ENCODE measurements at regions not wholly inside any gene's neighbourhood (a gene's known extent, or its start where the extent isn't known, plus 50 kb on each side); places are given as distances from the start of the nearest gene placed in this dataset.

- Mint-ChIP-seq H3K27ac (ENCODE audit: low read depth, unreplicated experiment) (no peak overlapping the region), H3K4me3 (ENCODE audit: unreplicated experiment) (no peak overlapping the region), H3K36me3 (ENCODE audit: insufficient read depth, unreplicated experiment) (no peaks in the 10 kb centered on the region), H3K4me1 (ENCODE audit: insufficient read depth, unreplicated experiment) (peaks cover 6% of the 10 kb centered on the region), H3K27me3 (ENCODE audit: insufficient read depth, unreplicated experiment) (no peaks in the 10 kb centered on the region), H3K9me3 (ENCODE audit: unreplicated experiment) (no peaks in the 10 kb centered on the region)
- ChIA-PET POLR2A (interaction anchor here (1.4 kb wide), 1 partner anchor 22 kb away, joined by 3 read pairs; no protein-coding TSS in a partner anchor), CTCF (interaction anchor here (0.6 kb wide), 3 partner anchors 15 to 167 kb away, joined by 3 read pairs; no protein-coding TSS in a partner anchor)
- no TSS peak for BruUV-seq (replicated peaks)
- intact Hi-C loops (cut with micrococcal nuclease): no loop called here
- DNase-seq (ENCODE audit: unreplicated experiment): no peak
- no peak for TF ChIP-seq CTCF (IDR thresholded peaks at IDR 0.05; ENCODE audit: unreplicated experiment)
Observed at GRCh38 chr9:88053856-88054501, 79.6 kb upstream of the CDK20 start.

GRCh38 chr9:88052321-88052965, 78.1 kb upstream of the CDK20 start:
- H3K36me3 Mint-ChIP-seq (ENCODE audit: insufficient read depth, unreplicated experiment): no peaks in the 10 kb centered on the region
- ChIA-PET POLR2A (no interaction called here), CTCF (interaction anchor here (0.5 kb wide), 1 partner anchor 54 kb away, joined by 4 read pairs; no protein-coding TSS in a partner anchor)
- no peak for TF ChIP-seq CTCF (IDR thresholded peaks at IDR 0.05; ENCODE audit: unreplicated experiment)
- no TSS peak for BruUV-seq (replicated peaks)
- peaks cover 6% of the 10 kb centered on the region for H3K4me1 Mint-ChIP-seq (ENCODE audit: insufficient read depth, unreplicated experiment)
- intact Hi-C loops (cut with micrococcal nuclease): no loop called here
- H3K27ac Mint-ChIP-seq (ENCODE audit: low read depth, unreplicated experiment): no peak overlapping the region
- H3K4me3 Mint-ChIP-seq (ENCODE audit: unreplicated experiment): no peak overlapping the region
- H3K9me3 Mint-ChIP-seq (ENCODE audit: unreplicated experiment): no peaks in the 10 kb centered on the region
- no peak for DNase-seq (ENCODE audit: unreplicated experiment)
- no peaks in the 10 kb centered on the region for H3K27me3 Mint-ChIP-seq (ENCODE audit: insufficient read depth, unreplicated experiment)

DNA sequence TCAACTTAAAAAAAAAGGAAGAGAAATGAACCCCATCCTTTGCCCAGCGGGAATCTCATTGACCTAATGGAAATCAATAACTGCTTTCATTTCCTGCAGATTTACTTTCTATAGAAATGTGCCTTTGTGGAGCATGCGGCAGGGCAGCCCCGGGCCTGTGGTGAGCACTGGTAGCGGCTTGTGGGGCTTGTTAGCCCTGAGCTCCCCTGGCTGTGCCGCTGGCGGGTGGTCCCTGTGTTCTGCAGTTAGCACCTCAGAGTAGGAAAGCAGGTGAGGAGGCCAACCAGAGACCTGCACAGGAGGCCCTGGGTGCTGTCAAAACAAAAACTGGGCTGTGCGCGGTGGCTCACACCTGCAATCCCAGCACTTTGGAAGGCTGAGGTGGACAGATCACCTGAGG, 76.8 kb upstream of the CDK20 start:
- Mint-ChIP-seq H3K36me3 (ENCODE audit: insufficient read depth, unreplicated experiment) (no peaks in the 10 kb centered on the region), H3K27me3 (ENCODE audit: insufficient read depth, unreplicated experiment) (no peaks in the 10 kb centered on the region), H3K4me1 (ENCODE audit: insufficient read depth, unreplicated experiment) (no peaks in the 10 kb centered on the region), H3K27ac (ENCODE audit: low read depth, unreplicated experiment) (no peak overlapping the region), H3K4me3 (ENCODE audit: unreplicated experiment) (no peak overlapping the region), H3K9me3 (ENCODE audit: unreplicated experiment) (no peaks in the 10 kb centered on the region)
- DNase-seq (ENCODE audit: unreplicated experiment): no peak
- TF ChIP-seq CTCF (IDR thresholded peaks at IDR 0.05; ENCODE audit: unreplicated experiment): no peak
- ChIA-PET CTCF (interaction anchor here (0.9 to 1.0 kb wide), 2 partner anchors 9 to 100 kb away, joined by 3 read pairs; no protein-coding TSS in a partner anchor), POLR2A (no interaction called here)
- no TSS peak for BruUV-seq (replicated peaks)
- intact Hi-C loops (cut with micrococcal nuclease): no loop called here

DNA sequence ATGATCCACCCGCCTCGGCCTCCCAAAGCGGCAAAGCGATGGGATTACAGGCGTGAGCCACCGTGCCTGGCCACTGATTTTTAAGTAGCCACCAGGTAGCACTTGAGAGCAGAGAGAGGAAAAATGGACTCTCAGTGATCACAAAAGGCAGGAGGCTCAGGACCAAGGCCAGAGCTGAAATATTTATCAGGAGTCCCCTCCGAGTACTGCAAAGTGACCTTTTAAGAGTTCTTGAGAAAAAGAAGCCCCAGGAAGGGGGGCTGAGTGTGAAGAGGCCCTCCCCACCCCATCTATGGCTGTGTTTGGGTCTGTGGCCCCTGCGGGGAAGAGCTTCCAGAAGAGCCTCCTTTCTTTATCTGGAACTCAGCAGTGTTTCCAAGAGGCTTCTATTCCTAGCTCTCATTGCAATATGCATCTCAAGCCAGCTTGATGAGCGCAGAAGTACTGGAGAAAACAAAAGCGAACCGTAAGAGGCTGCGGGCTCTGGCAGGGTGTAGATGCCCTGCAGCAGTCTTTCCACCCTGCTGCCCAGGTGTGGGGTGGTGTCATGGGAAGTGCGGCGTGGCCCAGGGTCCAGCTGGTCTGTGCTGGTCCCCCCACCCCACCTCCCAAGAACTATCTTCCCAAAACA, 75.5 kb upstream of the CDK20 start:
- no peak for TF ChIP-seq CTCF (IDR thresholded peaks at IDR 0.05; ENCODE audit: unreplicated experiment)
- CTCF ChIA-PET: no interaction called here
- Mint-ChIP-seq H3K4me1 (ENCODE audit: insufficient read depth, unreplicated experiment) (no peaks in the 10 kb centered on the region), H3K27me3 (ENCODE audit: insufficient read depth, unreplicated experiment) (no peaks in the 10 kb centered on the region), H3K9me3 (ENCODE audit: unreplicated experiment) (peaks cover under 1% of the 10 kb centered on the region), H3K4me3 (ENCODE audit: unreplicated experiment) (no peak overlapping the region), H3K27ac (ENCODE audit: low read depth, unreplicated experiment) (no peak overlapping the region), H3K36me3 (ENCODE audit: insufficient read depth, unreplicated experiment) (no peaks in the 10 kb centered on the region)
- DNase-seq (ENCODE audit: unreplicated experiment): no peak
- BruUV-seq (replicated peaks): no TSS peak
- POLR2A ChIA-PET: interaction anchor here (0.5 to 1.1 kb wide), 2 partner anchors 27 to 164 kb away, joined by 3 to 4 read pairs; no protein-coding TSS in a partner anchor
- intact Hi-C loops (cut with micrococcal nuclease): no loop called here
